Body of pancreas (tissue), 4 donors: ENCODE measurements at regions not wholly inside any gene's neighbourhood (a gene's known extent, or its start where the extent isn't known, plus 50 kb on each side); places are given as distances from the start of the nearest gene placed in this dataset.

Experiments used
- ATAC-seq: fragments of 150-250 bp; one replicate; pipeline ENCODE4 v1.9.1; 2016
- DNase-seq, 4 donors: peaks; one replicate each; pipeline ENCODE4 v3.0.0-alpha.2; 2019
- H3K27ac ChIP-seq, 4 donors: fragments of 200-600 bp; sonication (generic); 1 replicate in 3 of 4; 2 replicates in 1 of 4; pipeline versions ENCODE4 v1.5.1 to v1.6.1; 2016 to 2019; ENCODE audit warnings: mild to moderate bottlenecking in 1 of 4, mixed read lengths in 1 of 4, moderate library complexity in 1 of 4
- H3K27me3 ChIP-seq, 2 donors: fragments of 200-600 bp; sonication (generic); one replicate each; pipeline ENCODE4 v1.6.0; 2016; ENCODE audit warnings: mild to moderate bottlenecking in 1 of 2
- H3K36me3 ChIP-seq, 2 donors: fragments of 200-600 bp; sonication (generic); replicated peaks in 1 of 2; 2 replicates each; pipeline ENCODE4 v1.5.1; 2016; ENCODE audit warnings: low read depth in 2 of 2; ENCODE audit not compliant: insufficient read depth in 1 of 2
- H3K4me1 ChIP-seq: fragments of 200-600 bp; sonication (generic); one replicate; pipeline ENCODE4 v1.6.0; 2016
- H3K4me3 ChIP-seq, 2 donors: fragments of 200-600 bp; sonication (generic); 1 replicate in 1 of 2; 2 replicates in 1 of 2; pipeline ENCODE4 v1.5.1; 2016 to 2019
- H3K9me3 ChIP-seq, 3 donors: fragments of 200-600 bp; sonication (generic); 1 replicate in 2 of 3; 2 replicates in 1 of 3; pipeline ENCODE4 v1.5.1; 2016
- CTCF ChIP-seq, 7 experiments: fragments of 450-650 bp in 4 of 7; fragments of 200-600 bp in 3 of 7; sonication (generic) in 3 of 7; IDR thresholded peaks; one replicate each; pipeline ENCODE4 v1.5.1; 2016 to 2019; ENCODE audit warnings: antibody characterized with exemption in 7 of 7
- POLR2A ChIP-seq, 3 donors: fragments of 450-650 bp; IDR thresholded peaks; one replicate each; pipeline ENCODE4 v1.6.1; 2016; ENCODE audit warnings: antibody characterized with exemption in 3 of 3, mild to moderate bottlenecking in 2 of 3
- WGBS, 2 donors: methylation state at CpG; one replicate each; pipeline ENCODE4 v1.1.5; 2017; 5-methylcytosine and 5-hydroxymethylcytosine counted together
- intact Hi-C: fragments of 100-400 bp; cut with DNase I; formaldehyde crosslinking; loops from one replicate; pipeline ENCODE4 v1.15.1; 2023

DNA sequence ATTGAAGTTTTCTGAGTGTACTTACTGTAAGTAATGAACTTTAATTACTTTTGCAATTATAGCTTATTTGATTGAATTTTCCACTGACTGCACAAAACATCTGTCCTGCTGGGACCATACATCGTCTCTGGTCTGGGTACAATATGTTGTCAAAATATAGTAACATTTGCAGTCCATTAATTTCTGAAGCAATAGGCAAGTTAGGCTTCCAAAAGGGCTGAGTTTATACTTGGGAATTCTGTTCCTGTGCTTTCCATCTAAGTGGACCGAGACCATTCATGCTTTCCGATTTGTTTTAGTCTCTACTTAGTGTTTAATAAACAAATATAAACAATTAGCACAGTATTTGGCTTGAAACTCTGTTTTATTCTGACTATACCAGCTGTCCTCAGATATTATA is 139.3 kb downstream of the RFPL4B start:
- Histone ChIP-seq H3K27ac (no peak overlapping the region), H3K9me3 (no peaks in the 10 kb centered on the region), H3K4me3 (no peak overlapping the region), H3K4me1 (no peaks in the 10 kb centered on the region), H3K27me3 (no peaks in the 10 kb centered on the region), H3K36me3 (no peaks in the 10 kb centered on the region)
- TF ChIP-seq POLR2A (IDR thresholded peaks at IDR 0.05) (no peak), CTCF (IDR thresholded peaks at IDR 0.05) (no peak)
- intact Hi-C loops: no loop called here
- no peak for ATAC-seq
- no peak for DNase-seq
- WGBS, 2 donors: 71 to 77% methylated on average over 3 of the region's 3 CpGs

GRCh38 chr6:112488238-112488637 is 141.1 kb downstream of the RFPL4B start:
- intact Hi-C loops: no loop called here
- H3K27me3 ChIP-seq: no peaks in the 10 kb centered on the region

DNA sequence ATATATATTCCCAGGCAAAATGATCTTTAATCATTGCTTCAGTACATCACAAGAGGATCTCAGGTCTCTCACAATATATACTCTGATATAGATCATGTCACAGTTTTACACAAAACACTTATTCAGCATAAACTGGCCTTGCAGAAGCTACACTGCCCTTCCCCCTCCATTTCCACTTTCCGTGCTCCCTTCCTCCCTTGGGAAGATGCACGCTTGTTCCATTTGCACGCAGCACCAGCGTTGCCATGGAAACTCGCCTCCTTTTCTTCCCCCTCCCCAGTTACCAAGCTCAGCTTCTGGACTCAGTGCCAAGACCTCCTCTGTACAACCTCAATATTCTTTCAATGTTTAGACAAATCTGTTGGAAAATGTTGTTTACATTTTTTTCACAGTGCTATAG is 154.6 kb downstream of the RFPL4B start:
- no peak for TF ChIP-seq CTCF (IDR thresholded peaks at IDR 0.05)
- Histone ChIP-seq H3K27ac (no peak overlapping the region), H3K4me3 (no peak overlapping the region), H3K36me3 (no peaks in the 10 kb centered on the region), H3K9me3 (no peaks in the 10 kb centered on the region), H3K4me1 (no peaks in the 10 kb centered on the region), H3K27me3 (no peaks in the 10 kb centered on the region)
- DNase-seq: peak in 2 of 4 donors; percentile 7 to 11
- WGBS, 2 donors: 20 to 23% methylated on average over 5 of the region's 5 CpGs
- no peak for ATAC-seq
- intact Hi-C loops: no loop called here

More at GRCh38 chr6:112488238-112488637, 141.1 kb downstream of the RFPL4B start:
- H3K36me3 ChIP-seq: no peaks in the 10 kb centered on the region
- DNase-seq: no peak
- H3K4me1 ChIP-seq: no peaks in the 10 kb centered on the region
- no peak overlapping the region for H3K4me3 ChIP-seq
- no peak for ATAC-seq
- WGBS, 2 donors: 71 to 75% methylated on average over 2 of the region's 2 CpGs
- TF ChIP-seq POLR2A (IDR thresholded peaks at IDR 0.05): no peak
- no peak for TF ChIP-seq CTCF (IDR thresholded peaks at IDR 0.05)
- no peak overlapping the region for H3K27ac ChIP-seq
- H3K9me3 ChIP-seq: no peaks in the 10 kb centered on the region

DNA sequence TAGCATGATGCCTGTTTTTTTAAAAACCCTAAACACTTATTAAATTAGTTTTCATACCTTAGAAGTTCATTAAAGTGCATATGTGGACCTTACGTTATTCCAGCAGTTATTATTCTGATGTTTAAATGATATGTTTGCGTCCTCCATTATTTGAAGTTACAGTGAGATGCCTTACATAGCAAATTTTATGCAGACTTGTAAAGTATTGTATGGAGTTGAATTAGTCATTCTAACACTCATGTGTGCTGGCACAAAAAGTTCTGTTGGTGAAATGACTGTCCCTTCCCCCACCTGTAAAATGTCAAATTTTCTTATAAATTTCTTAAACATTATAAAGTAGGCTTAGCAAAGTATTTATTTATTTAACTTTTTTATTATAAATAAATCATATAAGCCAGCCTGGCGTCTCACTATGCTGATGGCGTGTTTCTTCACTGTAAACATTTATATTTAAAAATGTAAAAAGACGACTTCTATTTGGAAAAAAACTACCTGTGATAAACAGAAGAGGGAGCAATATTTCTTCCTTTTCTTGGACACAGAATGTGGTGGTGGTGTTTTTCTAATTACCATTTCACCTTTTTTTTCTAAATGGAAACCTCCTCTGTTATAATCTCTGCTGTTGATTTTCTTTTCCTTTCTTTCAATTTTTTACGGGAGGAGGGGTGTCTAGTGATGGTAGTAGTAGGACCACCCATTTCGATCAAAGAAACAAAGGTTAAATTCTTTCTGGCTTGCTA is 155.4 kb downstream of the RFPL4B start:
- Histone ChIP-seq H3K36me3 (no peaks in the 10 kb centered on the region), H3K9me3 (no peaks in the 10 kb centered on the region), H3K27ac (no peak overlapping the region), H3K4me3 (no peak overlapping the region), H3K27me3 (no peaks in the 10 kb centered on the region), H3K4me1 (no peaks in the 10 kb centered on the region)
- intact Hi-C loops: no loop called here
- DNase-seq (no peak), ATAC-seq (no peak)
- no peak for TF ChIP-seq POLR2A (IDR thresholded peaks at IDR 0.05)
- TF ChIP-seq CTCF (IDR thresholded peaks at IDR 0.05): peak in 5 of 7 experiments; percentile 9 to 32 (median 26)
- WGBS, 2 donors: 44 to 51% methylated on average over 7 of the region's 7 CpGs

- TF ChIP-seq POLR2A (IDR thresholded peaks at IDR 0.05) (no peak), CTCF (IDR thresholded peaks at IDR 0.05) (no peak)
- WGBS, 2 donors: 31 to 37% methylated on average over 6 of the region's 6 CpGs
Measured at GRCh38 chr6:112503091-112503596, 156.0 kb downstream of the RFPL4B start.

More at GRCh38 chr6:112503091-112503596, 156.0 kb downstream of the RFPL4B start:
- intact Hi-C loops: no loop called here
- H3K27me3 ChIP-seq: no peaks in the 10 kb centered on the region
- no peak for DNase-seq
- H3K36me3 ChIP-seq: no peaks in the 10 kb centered on the region
- ATAC-seq: no peak
- H3K4me3 ChIP-seq: no peak overlapping the region
- H3K9me3 ChIP-seq: no peaks in the 10 kb centered on the region
- H3K4me1 ChIP-seq: no peaks in the 10 kb centered on the region
- H3K27ac ChIP-seq: no peak overlapping the region
